ENCODE measurements at regions not wholly inside any gene's neighbourhood (a gene's known extent, or its start where the extent isn't known, plus 50 kb on each side); places are given as distances from the start of the nearest gene placed in this dataset.

- H3K4me3 ChIP-seq (ENCODE audit: low read depth, low read length) = no peak overlapping the region
- TF ChIP-seq CTCF (IDR thresholded peaks at IDR 0.05; ENCODE audit: borderline replicate concordance, insufficient read depth, low read depth, low read length) = no peak
Observed at GRCh38 chr22:49505337-49506009, 322.2 kb downstream of the BRD1 start.

GRCh38 chr22:49503896-49504521, 323.7 kb downstream of the BRD1 start:
- TF ChIP-seq CTCF (IDR thresholded peaks at IDR 0.05; ENCODE audit: borderline replicate concordance, insufficient read depth, low read depth, low read length) = no peak
- H3K4me3 ChIP-seq (ENCODE audit: low read depth, low read length) = no peak overlapping the region

GRCh38 chr22:49503321-49503720, 324.4 kb downstream of the BRD1 start:
- H3K4me3 ChIP-seq (ENCODE audit: low read depth, low read length) = no peak overlapping the region
- no peak for TF ChIP-seq CTCF (IDR thresholded peaks at IDR 0.05; ENCODE audit: borderline replicate concordance, insufficient read depth, low read depth, low read length)

- TF ChIP-seq CTCF (IDR thresholded peaks at IDR 0.05; ENCODE audit: borderline replicate concordance, insufficient read depth, low read depth, low read length) = no peak
- H3K4me3 ChIP-seq (ENCODE audit: low read depth, low read length) = no peak overlapping the region
Observed at GRCh38 chr22:49502126-49502826, 325.4 kb downstream of the BRD1 start.

GRCh38 chr22:49500942-49501395, 326.7 kb downstream of the BRD1 start:
- H3K4me3 ChIP-seq (ENCODE audit: low read depth, low read length) = no peak overlapping the region
- TF ChIP-seq CTCF (IDR thresholded peaks at IDR 0.05; ENCODE audit: borderline replicate concordance, insufficient read depth, low read depth, low read length) = no peak

- no peak overlapping the region for H3K4me3 ChIP-seq (ENCODE audit: low read depth, low read length)
- no peak for TF ChIP-seq CTCF (IDR thresholded peaks at IDR 0.05; ENCODE audit: borderline replicate concordance, insufficient read depth, low read depth, low read length)
Observed at GRCh38 chr22:49500076-49500460, 327.6 kb downstream of the BRD1 start.
